OCI-LY3 (cell line): ENCODE measurements at regions not wholly inside any gene's neighbourhood (a gene's known extent, or its start where the extent isn't known, plus 50 kb on each side); places are given as distances from the start of the nearest gene placed in this dataset.
"Not testable (repeated sequence)": the region's sequence is repeated elsewhere in the genome, so short reads cannot be mapped to it uniquely, and the experiment has no call there.

Source experiments
- H2AFZ ChIP-seq: fragments of 200-600, 300-600 bp; shearing (Covaris generic); 2 replicates; pipeline ENCODE4 v1.6.0; 2014; ENCODE audit warnings: antibody characterized with exemption, low read depth, low read length
- H3K27ac ChIP-seq: fragments of 200-600, 300-600 bp; sonication (generic); 2 replicates; pipeline ENCODE4 v1.5.1; 2014; ENCODE audit warnings: mild to moderate bottlenecking, low read length, moderate library complexity, mixed read lengths
- H3K27me3 ChIP-seq: fragments of 200-600, 300-600 bp; sonication (generic); 2 replicates; pipeline ENCODE4 v1.6.1; 2014; ENCODE audit warnings: low read depth, low read length, mixed read lengths
- H3K36me3 ChIP-seq: fragments of 200-600, 300-600 bp; sonication (generic); replicated peaks from 2 replicates; pipeline ENCODE3; 2014; ENCODE audit warnings: low read depth, low read length, mixed read lengths
- H3K4me1 ChIP-seq: fragments of 300-600, 200-600 bp; sonication (generic); 2 replicates; pipeline ENCODE4 v1.6.1; 2014; ENCODE audit warnings: low read length, mixed read lengths
- H3K4me2 ChIP-seq: fragments of 200-600, 300-600 bp; sonication (generic); 2 replicates; pipeline ENCODE4 v1.6.1; 2014; ENCODE audit warnings: low read length, mixed read lengths
- H3K4me3 ChIP-seq: fragments of 300-600, 200-600 bp; sonication (generic); 2 replicates; pipeline ENCODE4 v1.5.1; 2014; ENCODE audit warnings: antibody characterized with exemption, mild to moderate bottlenecking, low read length, moderate library complexity
- H3K79me2 ChIP-seq: fragments of 300-600, 200-600 bp; shearing (Covaris generic); 2 replicates; pipeline ENCODE4 v1.6.1; 2014; ENCODE audit warnings: mild to moderate bottlenecking, low read length, mixed read lengths
- H3K9ac ChIP-seq: fragments of 300-600, 200-600 bp; shearing (Covaris generic); 2 replicates; pipeline ENCODE4 v1.6.0; 2014; ENCODE audit warnings: mild to moderate bottlenecking, low read length, moderate library complexity
- H3K9me3 ChIP-seq: fragments of 200-600, 300-600 bp; shearing (Covaris generic); 2 replicates; pipeline ENCODE4 v1.6.1; 2014; ENCODE audit warnings: low read length, mixed read lengths; ENCODE audit not compliant: insufficient read depth
- H4K20me1 ChIP-seq: fragments of 200-600, 300-600 bp; sonication (generic); 2 replicates; pipeline ENCODE4 v1.6.1; 2016; ENCODE audit warnings: low read length, mixed read lengths; ENCODE audit not compliant: insufficient read depth
- CTCF ChIP-seq: fragments of 200-600, 300-600 bp; sonication (generic); IDR thresholded peaks from 2 replicates; pipeline ENCODE4 v1.5.1; 2014; ENCODE audit warnings: antibody characterized with exemption, low read length, low read depth
- EZH2phosphoT487 ChIP-seq: fragments of 200-600 bp; shearing (Covaris generic); IDR thresholded peaks from 2 replicates; pipeline ENCODE4 v1.6.1; 2018; ENCODE audit warnings: antibody characterized with exemption, mixed run types, low read depth

- Histone ChIP-seq H3K4me2 (no peak overlapping the region), H3K4me3 (no peak overlapping the region), H3K9ac (no peak overlapping the region), H3K9me3 (no peaks in the 10 kb centered on the region), H3K36me3 (no peaks in the 10 kb centered on the region), H3K27ac (no peak overlapping the region), H3K79me2 (no peaks in the 10 kb centered on the region), H3K4me1 (no peaks in the 10 kb centered on the region), H4K20me1 (no peaks in the 10 kb centered on the region), H2AFZ (no peak overlapping the region), H3K27me3 (no peaks in the 10 kb centered on the region)
- TF ChIP-seq CTCF (no peak), EZH2phosphoT487 (no peak)
Observed at GRCh38 chr15:99818872-99819271, 85.6 kb upstream of the LYSMD4 start.

DNA sequence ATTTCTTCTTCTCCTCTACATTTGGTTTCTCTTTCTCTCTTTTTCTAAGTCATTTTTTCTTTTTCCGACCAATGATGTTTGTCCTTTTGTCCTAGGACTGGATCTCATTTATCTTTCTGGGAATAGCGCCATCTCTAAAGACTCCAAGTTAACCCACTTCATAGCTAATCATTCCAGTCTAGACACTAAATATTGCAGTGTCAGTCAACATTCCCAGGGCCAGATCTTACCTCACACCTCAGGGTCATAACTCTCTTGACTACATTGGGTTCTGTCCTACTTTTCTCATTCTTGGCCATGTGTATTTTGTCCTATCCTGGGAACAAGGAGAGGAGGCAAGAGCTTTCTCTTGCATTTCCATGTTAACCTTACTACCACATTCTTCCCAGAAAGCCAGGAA lies 83.6 kb upstream of the LYSMD4 start:
- H3K4me2 ChIP-seq, H4K20me1 ChIP-seq, H3K4me3 ChIP-seq, H3K36me3 ChIP-seq, H3K27me3 ChIP-seq, H3K79me2 ChIP-seq, H3K9ac ChIP-seq, H3K27ac ChIP-seq, H3K4me1 ChIP-seq, H3K9me3 ChIP-seq, H2AFZ ChIP-seq: not testable (repeated sequence)

GRCh38 chr15:99810663-99811062 lies 77.4 kb upstream of the LYSMD4 start:
- not testable (repeated sequence) for H3K4me1 ChIP-seq, H3K79me2 ChIP-seq, H3K4me2 ChIP-seq, H4K20me1 ChIP-seq, H3K9ac ChIP-seq, H3K4me3 ChIP-seq, H3K27me3 ChIP-seq, H2AFZ ChIP-seq, H3K36me3 ChIP-seq, H3K9me3 ChIP-seq, H3K27ac ChIP-seq

DNA sequence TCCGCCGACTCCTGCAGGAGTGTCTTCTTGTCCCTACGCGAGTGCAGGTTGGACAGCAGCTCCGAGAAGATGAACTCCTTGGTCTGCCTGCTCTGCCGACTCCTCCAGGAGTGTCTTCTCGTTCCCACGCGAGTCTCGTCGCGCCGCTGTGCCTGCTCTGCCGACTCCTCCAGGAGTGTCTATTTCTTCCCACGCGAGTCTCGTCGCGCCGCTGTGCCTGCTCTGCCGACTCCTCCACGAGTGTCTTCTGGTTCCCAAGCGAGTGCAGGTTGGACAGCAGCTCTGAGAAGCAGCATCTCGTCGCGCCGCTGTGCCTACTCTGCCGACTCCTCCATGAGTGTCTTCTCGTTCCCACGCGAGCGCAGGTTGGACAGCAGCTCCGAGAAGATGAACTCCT lies 66.6 kb upstream of the LYSMD4 start:
- H3K4me1 ChIP-seq, H3K27ac ChIP-seq, H3K9me3 ChIP-seq, H3K79me2 ChIP-seq, H3K36me3 ChIP-seq, H2AFZ ChIP-seq, H3K4me2 ChIP-seq, H3K9ac ChIP-seq, H3K4me3 ChIP-seq, H3K27me3 ChIP-seq, H4K20me1 ChIP-seq: not testable (repeated sequence)

- H3K9me3 ChIP-seq, H3K27ac ChIP-seq, H3K4me2 ChIP-seq, H3K4me3 ChIP-seq, H3K27me3 ChIP-seq, H3K4me1 ChIP-seq, H3K79me2 ChIP-seq, H4K20me1 ChIP-seq, H2AFZ ChIP-seq, H3K9ac ChIP-seq, H3K36me3 ChIP-seq: not testable (repeated sequence)
Observed at GRCh38 chr15:99799182-99799853, 66.1 kb upstream of the LYSMD4 start.

DNA sequence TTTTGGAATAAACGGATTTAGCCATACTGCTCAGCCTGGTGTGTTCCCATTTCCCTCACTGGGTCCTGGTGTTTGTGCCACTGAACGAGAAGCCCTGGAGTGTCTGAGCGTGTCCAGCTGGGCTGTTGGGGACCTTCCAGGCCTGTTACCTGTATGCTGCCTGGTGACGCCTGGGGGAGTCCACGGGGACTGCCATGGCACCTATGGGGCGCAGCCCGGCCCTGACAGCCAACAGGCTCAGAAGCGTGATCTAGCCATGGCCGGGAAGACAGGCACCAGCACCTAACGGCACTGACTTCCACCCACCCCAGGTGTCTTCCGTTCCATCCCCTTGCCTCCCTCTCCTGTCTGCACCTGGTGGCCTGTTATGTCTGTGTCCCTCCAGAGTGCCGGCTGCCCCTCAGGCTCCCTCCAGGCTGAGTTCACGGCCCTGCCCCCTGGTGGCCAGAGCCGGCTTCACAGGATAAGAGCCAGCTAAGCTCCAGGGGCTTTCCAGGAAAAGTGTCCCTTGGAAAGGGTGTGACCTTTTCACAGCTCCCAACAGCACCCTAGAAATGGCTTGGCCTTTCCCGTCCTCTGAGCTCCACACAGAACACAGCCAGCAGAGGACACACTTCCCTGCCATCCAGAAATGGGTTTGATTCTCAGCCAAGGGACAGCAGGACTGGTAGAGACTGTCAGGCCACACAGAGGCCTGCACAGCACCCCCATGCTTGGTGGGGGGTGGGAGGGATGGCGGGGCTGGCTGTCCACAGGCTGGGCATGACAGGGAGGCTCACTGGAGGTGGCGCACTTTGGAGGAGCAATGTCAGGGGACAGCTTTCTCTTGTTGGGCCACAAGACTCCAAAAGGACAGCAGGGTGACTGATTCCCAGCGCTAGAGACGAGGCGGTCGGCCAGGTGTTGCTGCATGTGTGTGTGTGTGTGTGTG lies 64.0 kb upstream of the LYSMD4 start:
- not testable (repeated sequence) for H3K79me2 ChIP-seq, H4K20me1 ChIP-seq, H3K4me1 ChIP-seq, H3K27me3 ChIP-seq, H3K36me3 ChIP-seq, H2AFZ ChIP-seq, H3K9me3 ChIP-seq, H3K9ac ChIP-seq, H3K27ac ChIP-seq
- Histone ChIP-seq H3K4me2 (peak overlapping the region; percentile 32; the same call in 1 of the 2 replicates), H3K4me3 (peak overlapping the region; percentile 31; the same call in 1 of the 2 replicates)
